Prostate gland (tissue), 2 donors: ENCODE measurements at regions not wholly inside any gene's neighbourhood (a gene's known extent, or its start where the extent isn't known, plus 50 kb on each side); places are given as distances from the start of the nearest gene placed in this dataset.
"Not testable (repeated sequence)": the region's sequence is repeated elsewhere in the genome, so short reads cannot be mapped to it uniquely, and the experiment has no call there.

ENCODE experiments used
- DNase-seq: peaks from one replicate; pipeline ENCODE4 v3.0.0-alpha.2; 2019; ENCODE audit warnings: low spot score
- H3K27ac ChIP-seq, 2 donors: fragments of 200-600 bp; sonication (generic); 2 replicates each; pipeline ENCODE4 v1.5.1; 2017 to 2019
- H3K27me3 ChIP-seq: fragments of 200-600 bp; sonication (generic); replicated peaks from 2 replicates; pipeline ENCODE4 v1.5.1; 2019; ENCODE audit not compliant: insufficient read depth
- H3K36me3 ChIP-seq, 2 donors: fragments of 200-600 bp; sonication (generic); 1 replicate in 1 of 2; 2 replicates in 1 of 2; pipeline versions ENCODE4 v1.5.1 to v1.8.1; 2017 to 2019
- H3K4me1 ChIP-seq: fragments of 200-600 bp; sonication (generic); replicated peaks from 2 replicates; pipeline ENCODE4 v1.5.1; 2019
- H3K4me3 ChIP-seq, 2 donors: fragments of 200-600 bp; sonication (generic); 2 replicates each; pipeline ENCODE4 v1.5.1; 2017 to 2019
- H3K9me3 ChIP-seq: fragments of 200-600 bp; sonication (generic); 2 replicates; pipeline ENCODE4 v1.5.1; 2017
- POLR2A ChIP-seq: fragments of 450-650 bp; IDR thresholded peaks from one replicate; pipeline ENCODE4 v1.6.1; 2016; ENCODE audit warnings: antibody characterized with exemption, mild to moderate bottlenecking
- POLR2AphosphoS5 ChIP-seq: sonication (generic); formaldehyde crosslinking; IDR thresholded peaks from one replicate; pipeline ENCODE4 v1.6.1; 2017; ENCODE audit warnings: antibody characterized with exemption
- WGBS: methylation state at CpG from one replicate; pipeline ENCODE4 v1.1.5; 2018; 5-methylcytosine and 5-hydroxymethylcytosine counted together
- intact Hi-C: fragments of 100-400 bp; cut with DNase I; formaldehyde crosslinking; loops from one replicate; pipeline ENCODE4 v1.14.2; 2022
- TF ChIP-seq, protein P1 (sequence below), 4 experiments: fragments of 200-600 bp in 2 of 4; fragments of 450-650 bp in 2 of 4; sonication (generic) in 2 of 4; IDR thresholded peaks; 1 replicate in 3 of 4; 2 replicates in 1 of 4; pipeline ENCODE4 v1.5.1; 2016 to 2019; ENCODE audit warnings: antibody characterized with exemption in 4 of 4, mild to moderate bottlenecking in 2 of 4, moderate library complexity in 2 of 4

DNA sequence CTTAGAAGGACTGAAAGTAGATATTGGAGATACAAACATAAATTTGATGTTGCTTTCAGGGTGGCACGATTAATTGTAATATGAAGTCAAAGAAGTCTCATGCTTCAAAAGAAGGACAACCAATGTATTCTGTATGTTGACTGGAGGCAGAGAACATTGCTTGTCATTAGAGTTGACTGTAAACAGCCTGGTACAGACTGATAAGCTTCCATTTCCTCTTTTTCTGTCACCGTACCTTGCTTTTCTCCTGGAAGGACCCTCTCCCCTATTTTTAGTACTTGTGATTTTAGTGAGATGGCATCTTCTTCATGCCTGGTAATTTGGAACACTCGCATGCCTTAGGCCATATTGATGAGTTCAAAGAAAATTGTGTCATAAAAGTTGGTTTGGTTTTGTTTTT, 809.4 kb downstream of the PRELID2 start:
- DNase-seq, result no peak
- Histone ChIP-seq H3K36me3 (no peaks in the 10 kb centered on the region), H3K4me3 (no peak overlapping the region), H3K9me3 (no peaks in the 10 kb centered on the region), H3K4me1 (no peaks in the 10 kb centered on the region), H3K27ac (no peak overlapping the region), H3K27me3 (no peaks in the 10 kb centered on the region)
- intact Hi-C loops, result no loop called here
- WGBS, result 72% methylated on average over 3 of the region's 3 CpGs
- no peak for TF ChIP-seq POLR2A
- no peak for TF ChIP-seq POLR2AphosphoS5
- TF ChIP-seq, protein P1, sequence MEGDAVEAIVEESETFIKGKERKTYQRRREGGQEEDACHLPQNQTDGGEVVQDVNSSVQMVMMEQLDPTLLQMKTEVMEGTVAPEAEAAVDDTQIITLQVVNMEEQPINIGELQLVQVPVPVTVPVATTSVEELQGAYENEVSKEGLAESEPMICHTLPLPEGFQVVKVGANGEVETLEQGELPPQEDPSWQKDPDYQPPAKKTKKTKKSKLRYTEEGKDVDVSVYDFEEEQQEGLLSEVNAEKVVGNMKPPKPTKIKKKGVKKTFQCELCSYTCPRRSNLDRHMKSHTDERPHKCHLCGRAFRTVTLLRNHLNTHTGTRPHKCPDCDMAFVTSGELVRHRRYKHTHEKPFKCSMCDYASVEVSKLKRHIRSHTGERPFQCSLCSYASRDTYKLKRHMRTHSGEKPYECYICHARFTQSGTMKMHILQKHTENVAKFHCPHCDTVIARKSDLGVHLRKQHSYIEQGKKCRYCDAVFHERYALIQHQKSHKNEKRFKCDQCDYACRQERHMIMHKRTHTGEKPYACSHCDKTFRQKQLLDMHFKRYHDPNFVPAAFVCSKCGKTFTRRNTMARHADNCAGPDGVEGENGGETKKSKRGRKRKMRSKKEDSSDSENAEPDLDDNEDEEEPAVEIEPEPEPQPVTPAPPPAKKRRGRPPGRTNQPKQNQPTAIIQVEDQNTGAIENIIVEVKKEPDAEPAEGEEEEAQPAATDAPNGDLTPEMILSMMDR (IDR thresholded peaks at IDR 0.05), result no peak

DNA sequence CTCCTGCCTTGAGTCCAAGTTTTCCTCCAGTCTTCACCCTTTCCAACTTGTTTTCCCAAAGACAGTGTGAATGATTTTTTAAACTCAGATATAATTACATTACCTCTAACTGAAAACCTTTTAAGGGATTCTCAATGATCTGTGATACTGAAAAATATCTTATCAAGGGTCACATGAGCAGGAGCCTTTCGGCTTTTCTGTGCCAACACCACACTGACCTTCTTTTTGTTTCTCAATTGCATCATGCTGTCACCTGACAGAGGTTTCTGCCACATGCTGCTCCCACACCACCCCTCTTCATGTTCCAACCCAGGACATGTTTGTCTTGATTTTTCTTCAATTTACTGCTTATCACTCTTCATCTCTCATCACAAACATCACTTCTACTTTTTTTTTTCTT, 820.0 kb downstream of the PRELID2 start:
- Histone ChIP-seq H3K27ac (no peak overlapping the region), H3K9me3 (no peaks in the 10 kb centered on the region), H3K27me3 (no peaks in the 10 kb centered on the region), H3K36me3 (no peaks in the 10 kb centered on the region), H3K4me3 (no peak overlapping the region), H3K4me1 (no peaks in the 10 kb centered on the region)
- WGBS, result 82% methylated on average over 1 of the region's 1 CpG
- DNase-seq, result no peak
- TF ChIP-seq POLR2A (no peak), POLR2AphosphoS5 (no peak)
- TF ChIP-seq, protein P1 (IDR thresholded peaks at IDR 0.05), result no peak
- intact Hi-C loops, result no loop called here

DNA sequence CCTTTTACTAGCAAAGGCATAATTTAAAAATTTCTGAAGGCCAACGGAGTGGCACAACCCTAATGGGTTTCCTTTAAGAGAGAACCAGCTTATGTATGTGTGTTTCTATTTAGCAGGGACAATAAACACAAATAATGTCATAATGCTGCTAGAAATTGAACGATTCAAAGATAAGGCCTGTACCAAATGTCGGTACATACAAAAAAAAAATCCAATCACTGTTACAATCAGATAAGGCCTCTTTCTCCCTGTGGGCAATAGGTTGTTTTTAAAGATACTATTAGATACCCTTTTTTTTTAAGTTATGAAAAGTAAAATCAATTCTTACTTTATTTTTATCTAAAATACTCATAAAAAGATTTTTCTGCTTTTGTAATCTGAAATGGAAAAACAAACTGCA, 821.0 kb downstream of the PRELID2 start:
- H3K27me3 ChIP-seq, result no peaks in the 10 kb centered on the region
- H3K9me3 ChIP-seq, result no peaks in the 10 kb centered on the region
- 85% methylated on average over 3 of the region's 3 CpGs for whole genome bisulfite sequencing
- no peak overlapping the region for H3K4me3 ChIP-seq
- DNase-seq, result no peak
- H3K27ac ChIP-seq, result no peak overlapping the region
- no peaks in the 10 kb centered on the region for H3K36me3 ChIP-seq
- intact Hi-C loops, result no loop called here
- TF ChIP-seq POLR2A (no peak), POLR2AphosphoS5 (no peak)
- TF ChIP-seq, protein P1 (IDR thresholded peaks at IDR 0.05), result no peak
- H3K4me1 ChIP-seq, result no peaks in the 10 kb centered on the region

- TF ChIP-seq POLR2A (no peak), POLR2AphosphoS5 (no peak)
- TF ChIP-seq, protein P1 (IDR thresholded peaks at IDR 0.05), result no peak
- Histone ChIP-seq H3K4me1 (no peaks in the 10 kb centered on the region), H3K27ac (no peak overlapping the region), H3K36me3 (no peaks in the 10 kb centered on the region), H3K4me3 (no peak overlapping the region), H3K27me3 (no peaks in the 10 kb centered on the region), H3K9me3 (no peaks in the 10 kb centered on the region)
- no peak for DNase-seq
- intact Hi-C loops, result no loop called here
These were observed 824.3 kb downstream of the PRELID2 start for GRCh38 chr5:145010834-145011233.

DNA sequence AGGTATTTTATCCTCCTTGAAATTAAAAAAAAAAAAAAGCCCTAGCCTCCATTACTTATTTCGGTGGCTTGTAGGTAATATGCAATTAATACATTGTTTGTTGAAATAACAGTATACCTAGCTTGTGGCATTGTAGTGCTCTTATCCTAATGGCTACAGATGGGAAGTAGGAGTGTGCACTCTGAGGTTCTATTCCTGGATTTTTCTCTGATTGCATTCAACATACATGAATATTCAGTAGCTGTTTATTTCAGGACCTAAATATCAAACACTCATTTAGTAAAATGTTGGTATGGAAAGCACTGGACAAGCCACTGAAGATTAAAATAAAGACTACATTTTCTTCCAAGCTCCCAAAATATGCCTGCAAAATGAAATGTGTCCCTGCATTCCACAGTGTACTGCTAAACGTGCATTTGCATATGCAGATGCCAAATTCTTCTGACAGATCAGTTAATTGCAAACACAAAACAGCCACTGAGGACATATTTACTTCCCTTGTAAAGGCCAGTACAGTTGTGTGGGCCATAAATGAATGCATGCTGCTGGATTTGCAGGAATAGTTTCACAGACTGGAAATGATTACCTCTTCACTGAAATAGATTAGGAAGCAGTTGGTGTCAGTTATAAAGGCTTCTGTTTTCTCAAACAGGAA, 826.1 kb downstream of the PRELID2 start:
- H3K9me3 ChIP-seq, result no peaks in the 10 kb centered on the region
- TF ChIP-seq, protein P1 (IDR thresholded peaks at IDR 0.05), result no peak
- TF ChIP-seq POLR2AphosphoS5, result no peak
- no peak for TF ChIP-seq POLR2A
- H3K27ac ChIP-seq, result no peak overlapping the region
- no peaks in the 10 kb centered on the region for H3K36me3 ChIP-seq
- no peak overlapping the region for H3K4me3 ChIP-seq
- H3K4me1 ChIP-seq, result no peaks in the 10 kb centered on the region
- no peak for DNase-seq
- no peaks in the 10 kb centered on the region for H3K27me3 ChIP-seq
- 66% methylated on average over 2 of the region's 2 CpGs for WGBS
- intact Hi-C loops, result no loop called here

DNA sequence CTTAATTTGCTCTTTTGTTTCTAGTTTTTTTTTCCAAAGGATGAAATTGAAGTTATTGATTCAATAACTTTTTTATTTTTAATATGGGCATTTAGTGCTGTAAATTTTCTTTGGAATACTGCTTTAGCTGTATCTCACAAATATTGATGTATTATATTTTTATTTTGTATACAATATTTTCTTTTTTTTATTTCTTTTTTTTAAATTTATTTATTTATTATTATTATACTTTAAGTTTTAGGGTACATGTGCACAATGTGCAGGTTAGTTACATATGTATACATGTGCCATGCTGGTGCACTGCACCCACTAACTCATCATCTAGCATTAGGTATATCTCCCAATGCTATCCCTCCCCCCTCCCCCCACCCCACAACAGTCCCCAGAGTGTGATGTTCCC, 823.7 kb downstream of the KCTD16 start:
- H3K36me3 ChIP-seq, H3K27me3 ChIP-seq, H3K4me3 ChIP-seq, H3K9me3 ChIP-seq, DNase-seq, H3K4me1 ChIP-seq, H3K27ac ChIP-seq, intact Hi-C loops: not testable (repeated sequence)
